ENCODE measurements at regions not wholly inside any gene's neighbourhood (a gene's known extent, or its start where the extent isn't known, plus 50 kb on each side); places are given as distances from the start of the nearest gene placed in this dataset.

GRCh38 chr2:104708967-104709366 lies 144.9 kb upstream of the POU3F3 start:
- Histone ChIP-seq H3K9ac (ENCODE audit: low read length) (no peak overlapping the region), H3K27me3 (ENCODE audit: control insufficient read depth in 1 of 2, insufficient read depth in 2 of 2, low read length in 2 of 2) (no peaks in the 10 kb centered on the region), H3K27ac (ENCODE audit: low read depth, low read length) (no peak overlapping the region), H3K4me3 (ENCODE audit: low read depth in 1 of 2, low read length in 2 of 2) (no peak overlapping the region), H3K4me1 (ENCODE audit: insufficient read depth, low read length) (no peaks in the 10 kb centered on the region), H3K9me3 (ENCODE audit: low read length) (no peaks in the 10 kb centered on the region), H3K36me3 (ENCODE audit: insufficient read depth, low read length) (no peaks in the 10 kb centered on the region)

GRCh38 chr2:104716061-104716460 lies 137.9 kb upstream of the POU3F3 start:
- no peak overlapping the region for H3K9ac ChIP-seq (ENCODE audit: low read length)
- no peaks in the 10 kb centered on the region for H3K36me3 ChIP-seq (ENCODE audit: insufficient read depth, low read length)
- no peaks in the 10 kb centered on the region for H3K9me3 ChIP-seq (ENCODE audit: low read length)
- H3K4me1 ChIP-seq (ENCODE audit: insufficient read depth, low read length) = no peaks in the 10 kb centered on the region
- no peak overlapping the region for H3K4me3 ChIP-seq (ENCODE audit: low read depth in 1 of 2, low read length in 2 of 2)
- H3K27me3 ChIP-seq (ENCODE audit: control insufficient read depth in 1 of 2, insufficient read depth in 2 of 2, low read length in 2 of 2) = no peaks in the 10 kb centered on the region
- H3K27ac ChIP-seq (ENCODE audit: low read depth, low read length) = no peak overlapping the region

- no peaks in the 10 kb centered on the region for H3K36me3 ChIP-seq (ENCODE audit: insufficient read depth, low read length)
- no peak overlapping the region for H3K9ac ChIP-seq (ENCODE audit: low read length)
- H3K9me3 ChIP-seq (ENCODE audit: low read length) = no peaks in the 10 kb centered on the region
- no peaks in the 10 kb centered on the region for H3K27me3 ChIP-seq (ENCODE audit: control insufficient read depth in 1 of 2, insufficient read depth in 2 of 2, low read length in 2 of 2)
- no peak overlapping the region for H3K4me3 ChIP-seq (ENCODE audit: low read depth in 1 of 2, low read length in 2 of 2)
- H3K27ac ChIP-seq (ENCODE audit: low read depth, low read length) = no peak overlapping the region
- no peaks in the 10 kb centered on the region for H3K4me1 ChIP-seq (ENCODE audit: insufficient read depth, low read length)
Measured at GRCh38 chr2:104733226-104733943, 120.5 kb upstream of the POU3F3 start.

GRCh38 chr2:104734937-104735586 lies 118.9 kb upstream of the POU3F3 start:
- H3K4me1 ChIP-seq (ENCODE audit: insufficient read depth, low read length) = no peaks in the 10 kb centered on the region
- no peak overlapping the region for H3K27ac ChIP-seq (ENCODE audit: low read depth, low read length)
- no peak overlapping the region for H3K9ac ChIP-seq (ENCODE audit: low read length)
- H3K36me3 ChIP-seq (ENCODE audit: insufficient read depth, low read length) = no peaks in the 10 kb centered on the region
- no peaks in the 10 kb centered on the region for H3K27me3 ChIP-seq (ENCODE audit: control insufficient read depth in 1 of 2, insufficient read depth in 2 of 2, low read length in 2 of 2)
- no peak overlapping the region for H3K4me3 ChIP-seq (ENCODE audit: low read depth in 1 of 2, low read length in 2 of 2)
- no peaks in the 10 kb centered on the region for H3K9me3 ChIP-seq (ENCODE audit: low read length)

GRCh38 chr2:104736026-104736425 lies 117.9 kb upstream of the POU3F3 start:
- H3K9me3 ChIP-seq (ENCODE audit: low read length) = no peaks in the 10 kb centered on the region
- H3K9ac ChIP-seq (ENCODE audit: low read length) = no peak overlapping the region
- H3K4me3 ChIP-seq (ENCODE audit: low read depth in 1 of 2, low read length in 2 of 2) = no peak overlapping the region
- no peaks in the 10 kb centered on the region for H3K4me1 ChIP-seq (ENCODE audit: insufficient read depth, low read length)
- no peaks in the 10 kb centered on the region for H3K36me3 ChIP-seq (ENCODE audit: insufficient read depth, low read length)
- H3K27me3 ChIP-seq (ENCODE audit: control insufficient read depth in 1 of 2, insufficient read depth in 2 of 2, low read length in 2 of 2) = no peaks in the 10 kb centered on the region
- no peak overlapping the region for H3K27ac ChIP-seq (ENCODE audit: low read depth, low read length)

- Histone ChIP-seq H3K9me3 (ENCODE audit: low read length) (no peaks in the 10 kb centered on the region), H3K9ac (ENCODE audit: low read length) (no peak overlapping the region), H3K27ac (ENCODE audit: low read depth, low read length) (no peak overlapping the region), H3K27me3 (ENCODE audit: control insufficient read depth in 1 of 2, insufficient read depth in 2 of 2, low read length in 2 of 2) (no peaks in the 10 kb centered on the region), H3K36me3 (ENCODE audit: insufficient read depth, low read length) (no peaks in the 10 kb centered on the region), H3K4me1 (ENCODE audit: insufficient read depth, low read length) (no peaks in the 10 kb centered on the region), H3K4me3 (ENCODE audit: low read depth in 1 of 2, low read length in 2 of 2) (no peak overlapping the region)
Measured at GRCh38 chr2:104741860-104742259, 112.1 kb upstream of the POU3F3 start.

GRCh38 chr2:104744537-104744936 lies 109.4 kb upstream of the POU3F3 start:
- Histone ChIP-seq H3K36me3 (ENCODE audit: insufficient read depth, low read length) (no peaks in the 10 kb centered on the region), H3K9me3 (ENCODE audit: low read length) (no peaks in the 10 kb centered on the region), H3K27ac (ENCODE audit: low read depth, low read length) (no peak overlapping the region), H3K9ac (ENCODE audit: low read length) (no peak overlapping the region), H3K27me3 (ENCODE audit: control insufficient read depth in 1 of 2, insufficient read depth in 2 of 2, low read length in 2 of 2) (no peaks in the 10 kb centered on the region), H3K4me1 (ENCODE audit: insufficient read depth, low read length) (no peaks in the 10 kb centered on the region), H3K4me3 (ENCODE audit: low read depth in 1 of 2, low read length in 2 of 2) (no peak overlapping the region)

GRCh38 chr2:104745846-104746245 lies 108.1 kb upstream of the POU3F3 start:
- Histone ChIP-seq H3K9ac (ENCODE audit: low read length) (no peak overlapping the region), H3K27me3 (ENCODE audit: control insufficient read depth in 1 of 2, insufficient read depth in 2 of 2, low read length in 2 of 2) (no peaks in the 10 kb centered on the region), H3K27ac (ENCODE audit: low read depth, low read length) (no peak overlapping the region), H3K4me1 (ENCODE audit: insufficient read depth, low read length) (no peaks in the 10 kb centered on the region), H3K4me3 (ENCODE audit: low read depth in 1 of 2, low read length in 2 of 2) (no peak overlapping the region), H3K9me3 (ENCODE audit: low read length) (no peaks in the 10 kb centered on the region), H3K36me3 (ENCODE audit: insufficient read depth, low read length) (no peaks in the 10 kb centered on the region)

- Histone ChIP-seq H3K4me3 (ENCODE audit: low read depth in 1 of 2, low read length in 2 of 2) (no peak overlapping the region), H3K9ac (ENCODE audit: low read length) (no peak overlapping the region), H3K27me3 (ENCODE audit: control insufficient read depth in 1 of 2, insufficient read depth in 2 of 2, low read length in 2 of 2) (no peaks in the 10 kb centered on the region), H3K4me1 (ENCODE audit: insufficient read depth, low read length) (no peaks in the 10 kb centered on the region), H3K27ac (ENCODE audit: low read depth, low read length) (no peak overlapping the region), H3K9me3 (ENCODE audit: low read length) (no peaks in the 10 kb centered on the region), H3K36me3 (ENCODE audit: insufficient read depth, low read length) (no peaks in the 10 kb centered on the region)
Measured at GRCh38 chr2:104746299-104746698, 107.6 kb upstream of the POU3F3 start.

- H3K27me3 ChIP-seq (ENCODE audit: control insufficient read depth in 1 of 2, insufficient read depth in 2 of 2, low read length in 2 of 2) = no peaks in the 10 kb centered on the region
- no peak overlapping the region for H3K9ac ChIP-seq (ENCODE audit: low read length)
- H3K4me3 ChIP-seq (ENCODE audit: low read depth in 1 of 2, low read length in 2 of 2) = no peak overlapping the region
- H3K9me3 ChIP-seq (ENCODE audit: low read length) = no peaks in the 10 kb centered on the region
- H3K4me1 ChIP-seq (ENCODE audit: insufficient read depth, low read length) = no peaks in the 10 kb centered on the region
- no peak overlapping the region for H3K27ac ChIP-seq (ENCODE audit: low read depth, low read length)
- no peaks in the 10 kb centered on the region for H3K36me3 ChIP-seq (ENCODE audit: insufficient read depth, low read length)
Measured at GRCh38 chr2:104746858-104747257, 107.1 kb upstream of the POU3F3 start.

GRCh38 chr2:104749856-104750460 lies 104.0 kb upstream of the POU3F3 start:
- Histone ChIP-seq H3K9me3 (ENCODE audit: low read length) (no peaks in the 10 kb centered on the region), H3K4me1 (ENCODE audit: insufficient read depth, low read length) (no peaks in the 10 kb centered on the region), H3K27ac (ENCODE audit: low read depth, low read length) (no peak overlapping the region), H3K36me3 (ENCODE audit: insufficient read depth, low read length) (no peaks in the 10 kb centered on the region), H3K9ac (ENCODE audit: low read length) (no peak overlapping the region), H3K27me3 (ENCODE audit: control insufficient read depth in 1 of 2, insufficient read depth in 2 of 2, low read length in 2 of 2) (no peaks in the 10 kb centered on the region), H3K4me3 (ENCODE audit: low read depth in 1 of 2, low read length in 2 of 2) (no peak overlapping the region)
